PC-9 (cell line): ENCODE measurements at regions not wholly inside any gene's neighbourhood (a gene's known extent, or its start where the extent isn't known, plus 50 kb on each side); places are given as distances from the start of the nearest gene placed in this dataset.

Source experiments
- BruUV-seq: library from RNA; stranded (reverse); fragments of 400-500 nt; replicated peaks from 2 replicates; lab custom pipeline; 2021; lab: Mats Ljungman, UMichigan
- CTCF ChIA-PET: fragments of 300-600 bp; sonication (Branson Sonifier 250); formaldehyde crosslinking; loops from one replicate; lab custom pipeline; 2022; ENCODE audit warnings: antibody characterized with exemption; lab: Charles Lee
- POLR2A ChIA-PET: fragments of 300-600 bp; sonication (Branson Sonifier 250); formaldehyde crosslinking; loops from one replicate; lab custom pipeline; 2022; ENCODE audit warnings: antibody characterized with exemption; ENCODE audit not compliant: unreplicated experiment; lab: Charles Lee
- DNase-seq, 2 experiments: peaks; one replicate each; pipeline versions ENCODE4 v3.0.0 to v3.0.0-alpha.2; 2015 to 2022; ENCODE audit warnings: mixed read lengths in 1 of 2
- H2AFZ ChIP-seq: fragments of 200-600 bp; sonication (generic); 2 replicates; pipeline ENCODE4 v1.8.1; 2017; ENCODE audit warnings: antibody characterized with exemption
- H3F3A ChIP-seq: fragments of 200-600 bp; sonication (generic); 2 replicates; pipeline ENCODE4 v1.8.1; 2017; ENCODE audit warnings: antibody characterized with exemption, mild to moderate bottlenecking, low read depth; ENCODE audit not compliant: insufficient read depth
- H3K27ac ChIP-seq: fragments of 200-600 bp; sonication (generic); 2 replicates; pipeline ENCODE4 v1.6.1; 2016; ENCODE audit warnings: mixed run types
- H3K27me3 ChIP-seq: fragments of 200-600 bp; sonication (generic); 2 replicates; pipeline ENCODE4 v1.6.1; 2016; ENCODE audit warnings: low read depth, mixed run types; ENCODE audit not compliant: insufficient read depth
- H3K36me3 ChIP-seq: fragments of 200-600 bp; sonication (generic); 2 replicates; pipeline ENCODE4 v1.6.1; 2016; ENCODE audit warnings: low read depth, mixed run types
- H3K4me1 ChIP-seq: fragments of 200-600 bp; sonication (generic); replicated peaks from 2 replicates; pipeline ENCODE4 v1.6.1; 2016; ENCODE audit warnings: mixed run types; ENCODE audit not compliant: insufficient read depth
- H3K4me2 ChIP-seq: fragments of 200-600 bp; sonication (generic); 2 replicates; pipeline ENCODE4 v1.6.1; 2017; ENCODE audit warnings: mixed run types
- H3K4me3 ChIP-seq: fragments of 200-600 bp; sonication (generic); 2 replicates; pipeline ENCODE4 v1.6.1; 2016; ENCODE audit warnings: mixed run types
- H3K79me2 ChIP-seq: fragments of 200-600 bp; sonication (generic); 2 replicates; pipeline ENCODE4 v1.6.1; 2017; ENCODE audit warnings: low read depth, mixed run types
- H3K9me2 ChIP-seq: fragments of 200-600 bp; sonication (generic); 2 replicates; pipeline ENCODE4 v1.8.1; 2017; ENCODE audit warnings: mild to moderate bottlenecking; ENCODE audit not compliant: insufficient read depth
- H3K9me3 ChIP-seq: fragments of 200-600 bp; sonication (generic); 2 replicates; pipeline ENCODE4 v1.8.1; 2016; ENCODE audit warnings: low read depth; ENCODE audit not compliant: insufficient read depth
- H4K20me1 ChIP-seq: fragments of 200-600 bp; sonication (generic); 2 replicates; pipeline ENCODE4 v1.8.1; 2017; ENCODE audit not compliant: insufficient read depth
- CTCF ChIP-seq: fragments of 200-600 bp; sonication (generic); conservative IDR thresholded peaks from 2 replicates; pipeline ENCODE4 v1.6.1; 2017; ENCODE audit warnings: mixed run types, antibody characterized with exemption, mild to moderate bottlenecking, moderate library complexity
- EZH2 ChIP-seq: fragments of 200-600 bp; sonication (generic); IDR thresholded peaks from 2 replicates; pipeline ENCODE4 v1.8.0; 2017; ENCODE audit warnings: antibody characterized with exemption, low read depth
- intact Hi-C: fragments of 100-400 bp; cut with micrococcal nuclease; formaldehyde crosslinking; loops from one replicate; pipeline ENCODE4 v1.10.0; 2022; ENCODE audit not compliant: unreplicated experiment

- ChIA-PET POLR2A (no interaction called here), CTCF (no interaction called here)
- no peaks in the 10 kb centered on the region for H3K4me1 ChIP-seq
- no peaks in the 10 kb centered on the region for H3K9me3 ChIP-seq
- no peak overlapping the region for H2AFZ ChIP-seq
- peaks cover 36% of the 10 kb centered on the region for H3K27me3 ChIP-seq
- DNase-seq = peak in 1 of 2 experiments; percentile 1
- intact Hi-C loops = no loop called here
- no peaks in the 10 kb centered on the region for H3K79me2 ChIP-seq
- H4K20me1 ChIP-seq = no peaks in the 10 kb centered on the region
- H3K4me3 ChIP-seq = no peak overlapping the region
- H3K27ac ChIP-seq = no peak overlapping the region
- no peak overlapping the region for H3K4me2 ChIP-seq
- BruUV-seq = no TSS peak
- H3K36me3 ChIP-seq = no peaks in the 10 kb centered on the region
- no peaks in the 10 kb centered on the region for H3F3A ChIP-seq
- H3K9me2 ChIP-seq = no peaks in the 10 kb centered on the region
- TF ChIP-seq CTCF (peak; percentile 59), EZH2 (no peak)
Observed at GRCh38 chr11:116454020-116454645, 318.7 kb downstream of the BUD13 start.

DNA sequence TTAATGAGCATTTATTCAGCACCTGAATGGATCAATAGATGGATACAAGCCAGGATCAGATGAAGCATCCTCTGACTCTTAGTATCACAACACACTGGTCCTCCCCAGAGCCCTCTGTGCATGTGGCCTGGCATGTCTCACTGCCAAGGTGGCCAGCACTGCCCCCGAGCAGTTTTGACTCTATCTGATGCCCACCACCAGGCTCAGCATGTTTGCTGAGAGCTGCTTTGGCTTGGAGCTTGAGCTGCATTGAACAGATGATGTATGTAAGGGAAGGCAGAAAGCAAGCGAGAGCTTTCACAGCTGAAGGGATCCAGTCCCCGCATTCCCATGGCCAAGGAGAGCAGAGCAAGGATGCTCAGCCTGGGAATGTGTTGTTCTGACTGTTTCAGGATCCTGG, 320.3 kb downstream of the BUD13 start:
- no peaks in the 10 kb centered on the region for H3K9me3 ChIP-seq
- no TSS peak for BruUV-seq
- H2AFZ ChIP-seq = no peak overlapping the region
- H4K20me1 ChIP-seq = no peaks in the 10 kb centered on the region
- no peaks in the 10 kb centered on the region for H3K4me1 ChIP-seq
- POLR2A ChIA-PET = no interaction called here
- peaks cover 20% of the 10 kb centered on the region for H3K27me3 ChIP-seq
- TF ChIP-seq CTCF (no peak), EZH2 (no peak)
- H3K36me3 ChIP-seq = no peaks in the 10 kb centered on the region
- intact Hi-C loops = no loop called here
- no peaks in the 10 kb centered on the region for H3F3A ChIP-seq
- H3K79me2 ChIP-seq = no peaks in the 10 kb centered on the region
- no peak overlapping the region for H3K4me3 ChIP-seq
- no peaks in the 10 kb centered on the region for H3K9me2 ChIP-seq
- no peak overlapping the region for H3K4me2 ChIP-seq
- CTCF ChIA-PET = no interaction called here
- H3K27ac ChIP-seq = no peak overlapping the region
- DNase-seq = no peak

DNA sequence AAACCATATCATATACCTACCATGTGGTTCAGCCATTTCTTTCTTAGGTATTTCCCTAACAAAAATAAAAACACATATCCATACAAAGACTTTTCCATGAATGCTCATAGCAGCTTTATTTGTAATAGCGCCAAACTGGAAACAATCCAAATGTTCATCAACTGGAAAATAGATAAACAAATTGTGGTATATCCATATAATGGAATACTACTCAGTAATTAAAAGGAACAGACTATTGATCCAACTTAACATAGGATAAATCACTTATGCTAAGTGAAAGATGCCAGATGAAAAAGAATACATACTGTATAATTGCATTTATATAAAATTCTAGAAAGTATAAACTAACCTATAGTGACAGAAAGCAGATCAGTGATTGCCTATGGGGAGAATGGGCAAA, 323.3 kb downstream of the BUD13 start:
- no peaks in the 10 kb centered on the region for H4K20me1 ChIP-seq
- ChIA-PET CTCF (no interaction called here), POLR2A (no interaction called here)
- no peak overlapping the region for H2AFZ ChIP-seq
- intact Hi-C loops = no loop called here
- no peak overlapping the region for H3K4me3 ChIP-seq
- H3F3A ChIP-seq = no peaks in the 10 kb centered on the region
- TF ChIP-seq CTCF (no peak), EZH2 (no peak)
- no peaks in the 10 kb centered on the region for H3K9me2 ChIP-seq
- H3K27ac ChIP-seq = no peak overlapping the region
- DNase-seq = no peak
- no peaks in the 10 kb centered on the region for H3K4me1 ChIP-seq
- no peaks in the 10 kb centered on the region for H3K36me3 ChIP-seq
- BruUV-seq = no TSS peak
- H3K79me2 ChIP-seq = no peaks in the 10 kb centered on the region
- peaks cover 19% of the 10 kb centered on the region for H3K27me3 ChIP-seq
- H3K4me2 ChIP-seq = no peak overlapping the region
- no peaks in the 10 kb centered on the region for H3K9me3 ChIP-seq
